T47D (cell line): ENCODE measurements at regions not wholly inside any gene's neighbourhood (a gene's known extent, or its start where the extent isn't known, plus 50 kb on each side); places are given as distances from the start of the nearest gene placed in this dataset.

Experiments used
- DNase-seq, 2 experiments: peaks; one replicate each; pipeline versions ENCODE4 v3.0.0 to v3.0.0-alpha.2; 2011 to 2012; ENCODE audit warnings: low read depth in 1 of 2, low spot score in 1 of 2
- JUND ChIP-seq: IDR thresholded peaks from 2 replicates; pipeline ENCODE4 v1.6.1; 2012; ENCODE audit warnings: low read depth
- in situ Hi-C: cut with HindIII; loops from 2 replicates; pipeline ENCODE4 v1.10.0; 2016; ENCODE audit warnings: low sequenced_read_pairs, low pct_unique_long_range_greater_than_20kb

DNA sequence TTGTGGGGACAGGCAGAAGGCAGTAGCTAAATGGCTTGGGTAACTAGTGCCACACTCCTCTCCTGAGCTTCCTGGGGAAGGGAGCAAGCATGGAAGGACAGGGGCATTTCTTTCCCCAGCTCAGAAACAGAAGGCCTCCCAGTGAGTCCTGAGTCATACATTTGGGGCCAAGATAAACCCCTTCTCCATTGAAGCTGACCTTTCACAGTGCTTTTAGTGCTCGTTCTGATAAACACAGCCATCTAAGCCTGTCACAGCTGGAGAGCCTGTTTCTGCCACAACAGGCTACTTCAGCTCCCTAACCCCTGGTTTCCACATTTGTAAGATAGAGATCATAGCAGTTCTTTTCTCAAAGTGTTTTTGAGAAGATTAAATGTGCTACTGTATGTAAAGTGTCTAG is 374.0 kb downstream of the LMX1A start:
- no peak for DNase-seq
- in situ Hi-C loops, result no loop called here
- no peak for TF ChIP-seq JUND

DNA sequence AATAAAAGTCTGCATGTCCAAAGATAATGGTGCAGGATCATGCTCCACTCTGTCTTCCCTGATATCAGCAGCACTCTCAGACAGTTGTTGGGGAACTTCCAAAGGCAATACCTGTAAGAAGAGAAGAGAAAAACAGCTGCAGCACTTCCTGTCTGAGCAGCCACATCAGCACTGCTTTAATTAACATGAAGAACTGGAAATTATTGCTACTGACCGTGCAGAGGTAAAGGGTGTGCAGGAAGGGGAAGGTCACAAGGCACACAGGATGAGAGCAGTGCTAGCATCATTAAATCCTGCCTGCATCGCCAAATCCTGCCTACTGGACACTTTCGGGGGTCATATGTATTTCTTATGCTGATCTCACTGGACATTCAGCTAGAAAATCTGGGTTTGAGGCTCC is 379.0 kb downstream of the LMX1A start:
- TF ChIP-seq JUND, result no peak
- DNase-seq, result no peak
- in situ Hi-C loops, result no loop called here

DNA sequence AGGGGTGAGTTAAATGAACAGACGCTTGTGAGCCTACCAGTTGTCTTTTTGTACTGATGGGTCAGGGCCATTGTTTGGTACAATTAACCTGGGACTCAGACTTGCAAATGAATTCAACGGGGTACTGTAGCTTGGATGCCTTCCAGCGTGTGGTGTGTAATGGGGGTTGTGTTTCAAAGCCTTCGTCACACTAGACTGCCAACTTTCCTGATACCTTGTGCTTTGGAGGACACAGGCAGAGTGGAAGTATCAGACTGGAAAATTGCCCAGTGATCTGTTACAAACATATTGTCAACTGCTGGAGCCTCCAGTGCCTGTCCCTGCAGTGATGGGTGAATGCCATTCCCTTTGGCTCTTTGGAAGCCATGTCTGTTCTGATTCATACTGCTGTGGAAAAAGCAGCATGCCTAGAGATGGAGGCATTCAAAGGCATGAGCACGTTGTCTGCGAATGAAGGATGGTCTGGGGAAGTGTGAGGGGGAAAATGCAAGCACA is 384.5 kb downstream of the LMX1A start:
- in situ Hi-C loops, result no loop called here
- no peak for DNase-seq
- no peak for TF ChIP-seq JUND

- TF ChIP-seq JUND, result no peak
- no peak for DNase-seq
- in situ Hi-C loops, result no loop called here
These were observed 385.1 kb downstream of the LMX1A start for GRCh38 chr1:164971391-164971790.

GRCh38 chr1:164969253-164969652 is 387.3 kb downstream of the LMX1A start:
- in situ Hi-C loops, result no loop called here
- no peak for TF ChIP-seq JUND
- DNase-seq, result no peak

GRCh38 chr1:164967300-164967699 is 389.2 kb downstream of the LMX1A start:
- in situ Hi-C loops, result no loop called here
- TF ChIP-seq JUND, result no peak

GRCh38 chr1:164961715-164962114 is 394.8 kb downstream of the LMX1A start:
- no peak for TF ChIP-seq JUND
- DNase-seq, result no peak
- in situ Hi-C loops, result no loop called here

More at GRCh38 chr1:164967300-164967699, 389.2 kb downstream of the LMX1A start:
- DNase-seq, result no peak

- in situ Hi-C loops, result no loop called here
- DNase-seq, result no peak
- TF ChIP-seq JUND, result no peak
These were observed 397.3 kb downstream of the LMX1A start for GRCh38 chr1:164958982-164959768.

- DNase-seq, result no peak
- in situ Hi-C loops, result no loop called here
These were observed 394.8 kb downstream of the PBX1 start for GRCh38 chr1:164953815-164954214.

DNA sequence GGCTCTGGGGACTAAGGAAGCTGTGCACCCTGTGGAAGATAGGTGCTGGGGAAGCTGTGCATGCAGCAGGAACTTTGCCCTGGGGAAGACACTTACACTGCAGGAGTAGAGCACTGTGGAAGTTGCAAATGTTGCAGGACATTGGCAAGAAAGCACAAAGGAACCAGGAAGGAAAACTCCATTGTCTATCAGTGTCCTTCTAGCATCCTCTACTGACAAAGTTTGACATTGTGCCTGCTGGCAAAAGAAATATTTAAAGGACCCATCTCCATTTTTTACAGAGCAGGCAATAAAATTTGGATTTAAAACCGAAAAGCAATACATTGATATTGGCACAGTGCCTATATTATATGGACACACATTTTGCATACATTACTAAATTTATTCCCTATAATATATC is 394.1 kb downstream of the PBX1 start:
- no peak for TF ChIP-seq JUND
- in situ Hi-C loops, result no loop called here
- DNase-seq, result peak in 1 of 2 experiments; percentile 25

More at GRCh38 chr1:164953815-164954214, 394.8 kb downstream of the PBX1 start:
- no peak for TF ChIP-seq JUND

DNA sequence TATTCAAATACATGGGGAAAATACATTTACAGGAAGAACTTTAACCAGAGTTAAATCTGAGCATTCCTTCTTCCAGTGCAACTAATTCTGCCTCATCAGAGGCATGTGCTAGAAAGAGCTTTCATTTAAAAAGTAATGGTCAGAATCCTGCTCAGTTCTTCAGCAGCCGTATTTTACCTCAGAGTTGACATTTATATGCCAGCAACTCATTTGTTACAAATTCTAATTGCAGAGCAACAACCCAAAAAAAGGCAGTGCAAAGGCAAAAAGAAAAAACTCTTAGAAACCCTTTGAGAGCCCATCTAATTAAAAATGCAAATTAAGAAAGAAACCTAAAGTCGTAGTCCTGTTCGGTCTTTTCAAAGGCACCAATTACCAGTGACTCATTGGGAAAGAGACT is 392.5 kb downstream of the PBX1 start:
- in situ Hi-C loops, result no loop called here
- no peak for DNase-seq
- TF ChIP-seq JUND, result no peak

DNA sequence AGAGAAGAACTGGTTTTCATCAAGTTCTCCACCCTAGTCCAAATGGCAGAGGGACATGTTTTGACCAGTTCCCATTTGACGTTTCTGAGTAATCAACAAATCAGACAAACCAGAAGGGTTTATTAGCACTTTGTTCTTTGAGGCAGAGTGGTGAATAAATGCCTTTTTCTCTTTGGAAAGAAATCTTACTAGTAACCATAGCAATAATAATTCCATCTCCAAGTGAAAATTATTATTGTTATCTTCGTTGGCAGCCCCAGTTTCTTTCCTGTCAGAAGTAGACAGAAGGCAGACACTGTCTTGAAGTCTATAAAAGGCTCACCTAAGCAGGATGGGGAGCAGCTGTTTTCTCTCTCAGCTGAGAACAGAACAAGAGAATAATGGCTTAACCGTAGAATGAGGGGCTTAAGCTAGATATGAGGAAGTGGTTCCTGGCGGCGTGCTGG is 391.6 kb downstream of the PBX1 start:
- TF ChIP-seq JUND, result no peak
- no peak for DNase-seq
- in situ Hi-C loops, result no loop called here

GRCh38 chr1:164949771-164950471 is 390.9 kb downstream of the PBX1 start:
- in situ Hi-C loops, result no loop called here
- TF ChIP-seq JUND, result no peak
- DNase-seq, result no peak

GRCh38 chr1:164948101-164948500 is 389.1 kb downstream of the PBX1 start:
- DNase-seq, result no peak
- in situ Hi-C loops, result no loop called here
- no peak for TF ChIP-seq JUND
